ENCODE measurements at regions not wholly inside any gene's neighbourhood (a gene's known extent, or its start where the extent isn't known, plus 50 kb on each side); places are given as distances from the start of the nearest gene placed in this dataset.

DNA sequence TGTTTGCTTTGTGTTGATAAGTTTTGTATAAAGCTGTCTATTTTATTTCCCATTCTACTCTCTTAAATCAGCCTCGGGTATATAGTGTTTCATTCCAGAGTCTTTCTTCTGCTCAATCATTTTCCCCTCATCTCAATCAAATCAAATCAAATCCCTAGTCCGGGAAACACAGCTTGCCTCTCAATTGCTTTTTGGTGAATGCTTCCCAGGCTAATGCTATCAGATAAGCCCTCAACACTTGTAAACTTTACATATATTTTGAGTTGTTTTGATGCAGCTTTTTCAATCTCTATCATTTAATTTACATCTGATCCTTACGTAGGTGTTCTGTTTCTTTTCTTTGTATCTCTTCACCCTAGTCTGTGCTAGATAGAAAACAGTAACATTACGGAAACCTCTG is 416.7 kb upstream of the PDE3A start:
- TF ChIP-seq SP1 (IDR thresholded peaks at IDR 0.05) = no peak
- TF ChIP-seq CTBP1 (IDR thresholded peaks at IDR 0.05; ENCODE audit: borderline replicate concordance) = no peak
- no peak for TF ChIP-seq HDGF (IDR thresholded peaks at IDR 0.05; ENCODE audit: borderline replicate concordance)

All from HEK293T (cell line).